HFFc6 (cell line): ENCODE measurements at regions not wholly inside any gene's neighbourhood (a gene's known extent, or its start where the extent isn't known, plus 50 kb on each side); places are given as distances from the start of the nearest gene placed in this dataset.

Experiments used
- DNase-seq: peaks from one replicate; pipeline ENCODE4 v3.0.0-alpha.2; 2018
- H3K27ac Mint-ChIP-seq: 2 replicates; pipeline ENCODE4 v1.8.0; 2020; ENCODE audit warnings: mild to moderate bottlenecking, mixed read lengths
- H3K27me3 Mint-ChIP-seq: 2 replicates; pipeline ENCODE4 v1.8.0; 2021; ENCODE audit warnings: mild to moderate bottlenecking, moderate library complexity, mixed read lengths; ENCODE audit not compliant: insufficient read depth
- H3K36me3 Mint-ChIP-seq: 2 replicates; pipeline ENCODE4 v1.8.0; 2021; ENCODE audit warnings: low read depth, mixed read lengths
- H3K4me1 Mint-ChIP-seq: 2 replicates; pipeline ENCODE4 v1.8.0; 2020; ENCODE audit warnings: low read depth, mixed read lengths
- H3K4me3 Mint-ChIP-seq: 2 replicates; pipeline ENCODE4 v1.8.0; 2020; ENCODE audit warnings: mild to moderate bottlenecking, moderate library complexity, mixed read lengths
- H3K9me3 Mint-ChIP-seq: 2 replicates; pipeline ENCODE4 v1.8.0; 2020; ENCODE audit warnings: mild to moderate bottlenecking, mixed read lengths
- TF ChIP-seq, protein P1 (sequence below): fragments of 200-600 bp; sonication (generic); IDR thresholded peaks from 2 replicates; pipeline ENCODE4 v1.5.0; 2021; ENCODE audit warnings: antibody characterized with exemption, mild to moderate bottlenecking

DNA sequence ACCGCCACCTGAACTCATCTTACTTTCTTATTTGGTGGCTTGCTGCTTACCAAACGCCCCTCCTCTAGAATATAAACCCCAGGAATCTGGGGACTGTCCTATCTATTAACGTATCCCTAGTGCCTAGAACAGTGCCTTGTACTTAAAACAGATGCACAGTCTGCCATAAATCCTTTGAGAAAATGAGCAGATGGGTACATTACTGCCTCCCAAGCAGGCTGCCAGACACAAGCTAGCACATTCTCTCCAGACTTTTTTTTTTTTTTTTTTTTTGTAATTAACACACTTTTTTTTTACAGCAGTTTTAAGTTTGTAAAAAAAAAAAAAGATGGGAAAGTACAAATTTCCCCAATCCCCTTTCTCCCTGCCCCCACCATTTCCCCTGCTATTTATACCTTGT lies 57.3 kb upstream of the RPL38 start:
- Mint-ChIP-seq H3K27ac (no peak overlapping the region), H3K4me1 (no peaks in the 10 kb centered on the region), H3K36me3 (peaks cover 14% of the 10 kb centered on the region; the same call in 1 of the 2 replicates), H3K9me3 (peaks cover 72% of the 10 kb centered on the region), H3K27me3 (no peaks in the 10 kb centered on the region; the same call in 1 of the 2 replicates), H3K4me3 (no peak overlapping the region)
- TF ChIP-seq, protein P1, sequence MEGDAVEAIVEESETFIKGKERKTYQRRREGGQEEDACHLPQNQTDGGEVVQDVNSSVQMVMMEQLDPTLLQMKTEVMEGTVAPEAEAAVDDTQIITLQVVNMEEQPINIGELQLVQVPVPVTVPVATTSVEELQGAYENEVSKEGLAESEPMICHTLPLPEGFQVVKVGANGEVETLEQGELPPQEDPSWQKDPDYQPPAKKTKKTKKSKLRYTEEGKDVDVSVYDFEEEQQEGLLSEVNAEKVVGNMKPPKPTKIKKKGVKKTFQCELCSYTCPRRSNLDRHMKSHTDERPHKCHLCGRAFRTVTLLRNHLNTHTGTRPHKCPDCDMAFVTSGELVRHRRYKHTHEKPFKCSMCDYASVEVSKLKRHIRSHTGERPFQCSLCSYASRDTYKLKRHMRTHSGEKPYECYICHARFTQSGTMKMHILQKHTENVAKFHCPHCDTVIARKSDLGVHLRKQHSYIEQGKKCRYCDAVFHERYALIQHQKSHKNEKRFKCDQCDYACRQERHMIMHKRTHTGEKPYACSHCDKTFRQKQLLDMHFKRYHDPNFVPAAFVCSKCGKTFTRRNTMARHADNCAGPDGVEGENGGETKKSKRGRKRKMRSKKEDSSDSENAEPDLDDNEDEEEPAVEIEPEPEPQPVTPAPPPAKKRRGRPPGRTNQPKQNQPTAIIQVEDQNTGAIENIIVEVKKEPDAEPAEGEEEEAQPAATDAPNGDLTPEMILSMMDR, result no peak
- no peak for DNase-seq

DNA sequence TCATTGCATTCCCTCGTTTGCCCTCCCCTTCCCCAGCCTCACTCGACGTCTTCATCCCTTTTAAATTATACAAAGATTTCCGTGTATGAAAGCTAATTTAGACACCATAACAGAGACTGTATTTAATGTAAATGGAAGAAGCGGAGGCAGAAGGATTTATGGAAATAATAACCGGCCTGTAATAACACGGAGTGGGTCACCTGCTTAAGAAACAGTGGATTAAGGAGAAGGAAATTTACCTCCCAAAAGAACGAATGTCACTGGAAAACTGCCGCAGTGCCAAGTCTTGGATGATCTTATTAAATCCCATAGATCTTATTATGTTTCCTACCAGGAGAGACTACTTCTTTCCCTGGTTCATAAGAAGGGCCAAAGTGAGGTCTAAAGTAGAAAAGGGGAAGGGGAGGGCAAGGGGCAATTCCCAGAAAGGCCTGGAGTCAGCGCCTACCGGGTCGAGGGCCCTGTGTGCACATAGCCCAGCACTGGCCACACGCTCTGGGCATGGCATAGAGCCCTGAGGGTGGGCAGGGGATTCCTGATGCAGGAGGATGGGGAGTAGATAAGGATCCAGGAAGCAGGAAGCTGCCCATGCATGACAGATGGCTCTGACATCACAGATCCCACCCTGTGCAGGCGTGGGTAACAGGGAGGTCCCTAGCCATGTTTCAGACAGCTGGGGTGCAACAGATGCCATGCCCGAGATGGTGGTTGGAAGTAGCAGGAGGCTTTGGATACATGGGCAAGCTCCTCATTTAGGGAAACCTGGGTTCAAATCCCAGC lies 56.2 kb upstream of the RPL38 start:
- H3K9me3 Mint-ChIP-seq, result peaks cover 74% of the 10 kb centered on the region
- no peak overlapping the region for H3K4me3 Mint-ChIP-seq
- no peak for DNase-seq
- peaks cover 19% of the 10 kb centered on the region; the same call in 1 of the 2 replicates for H3K36me3 Mint-ChIP-seq
- no peaks in the 10 kb centered on the region for H3K4me1 Mint-ChIP-seq
- no peaks in the 10 kb centered on the region; the same call in 1 of the 2 replicates for H3K27me3 Mint-ChIP-seq
- TF ChIP-seq, protein P1, result no peak
- no peak overlapping the region for H3K27ac Mint-ChIP-seq

DNA sequence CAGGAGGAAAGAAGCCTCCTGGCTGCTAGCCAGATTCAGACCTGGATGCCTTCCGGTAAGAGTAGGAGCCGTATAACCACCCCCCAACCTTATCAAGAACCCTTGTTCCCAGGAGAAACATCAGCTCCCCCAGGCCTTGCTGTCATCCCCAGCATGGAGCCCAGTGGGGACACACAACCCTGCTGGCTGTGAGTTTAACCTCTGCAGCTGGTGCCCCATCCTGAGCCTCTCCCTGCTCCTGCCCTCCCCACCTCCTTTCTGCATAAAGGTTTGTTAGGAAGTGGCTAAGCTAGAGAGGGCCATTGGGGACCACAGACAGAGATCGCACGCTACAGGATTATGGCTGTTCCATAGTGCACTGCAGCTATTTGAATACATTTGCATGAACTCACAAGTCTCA lies 55.5 kb upstream of the RPL38 start:
- no peaks in the 10 kb centered on the region for H3K4me1 Mint-ChIP-seq
- no peak for DNase-seq
- no peak overlapping the region for H3K4me3 Mint-ChIP-seq
- H3K27ac Mint-ChIP-seq, result no peak overlapping the region
- H3K9me3 Mint-ChIP-seq, result peaks cover 71% of the 10 kb centered on the region
- H3K36me3 Mint-ChIP-seq, result peaks cover 19% of the 10 kb centered on the region; the same call in 1 of the 2 replicates
- TF ChIP-seq, protein P1, result no peak
- no peaks in the 10 kb centered on the region; the same call in 1 of the 2 replicates for H3K27me3 Mint-ChIP-seq

DNA sequence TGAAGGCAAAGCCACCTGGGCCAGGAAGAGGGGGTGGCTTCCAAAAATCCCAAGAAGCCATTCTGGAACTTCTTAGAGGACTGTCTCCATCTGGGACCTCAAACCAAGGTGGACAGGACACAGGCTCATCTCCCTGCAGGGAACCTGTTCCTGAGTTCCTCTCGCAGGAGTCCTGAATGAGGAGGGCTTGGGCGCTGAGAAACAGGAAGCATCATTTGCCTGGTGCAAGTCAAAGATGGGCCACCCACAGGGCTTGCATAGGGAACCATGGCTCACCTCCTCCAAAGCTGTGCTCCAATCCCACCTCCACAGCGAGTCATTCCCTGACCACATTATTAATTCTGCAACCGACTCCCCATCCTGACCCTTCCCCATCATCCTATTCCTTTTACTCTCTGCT lies 55.0 kb upstream of the RPL38 start:
- no peak overlapping the region for H3K27ac Mint-ChIP-seq
- no peak for DNase-seq
- peaks cover 19% of the 10 kb centered on the region; the same call in 1 of the 2 replicates for H3K36me3 Mint-ChIP-seq
- no peaks in the 10 kb centered on the region; the same call in 1 of the 2 replicates for H3K27me3 Mint-ChIP-seq
- peaks cover 69% of the 10 kb centered on the region for H3K9me3 Mint-ChIP-seq
- TF ChIP-seq, protein P1, result no peak
- no peak overlapping the region for H3K4me3 Mint-ChIP-seq
- H3K4me1 Mint-ChIP-seq, result no peaks in the 10 kb centered on the region

DNA sequence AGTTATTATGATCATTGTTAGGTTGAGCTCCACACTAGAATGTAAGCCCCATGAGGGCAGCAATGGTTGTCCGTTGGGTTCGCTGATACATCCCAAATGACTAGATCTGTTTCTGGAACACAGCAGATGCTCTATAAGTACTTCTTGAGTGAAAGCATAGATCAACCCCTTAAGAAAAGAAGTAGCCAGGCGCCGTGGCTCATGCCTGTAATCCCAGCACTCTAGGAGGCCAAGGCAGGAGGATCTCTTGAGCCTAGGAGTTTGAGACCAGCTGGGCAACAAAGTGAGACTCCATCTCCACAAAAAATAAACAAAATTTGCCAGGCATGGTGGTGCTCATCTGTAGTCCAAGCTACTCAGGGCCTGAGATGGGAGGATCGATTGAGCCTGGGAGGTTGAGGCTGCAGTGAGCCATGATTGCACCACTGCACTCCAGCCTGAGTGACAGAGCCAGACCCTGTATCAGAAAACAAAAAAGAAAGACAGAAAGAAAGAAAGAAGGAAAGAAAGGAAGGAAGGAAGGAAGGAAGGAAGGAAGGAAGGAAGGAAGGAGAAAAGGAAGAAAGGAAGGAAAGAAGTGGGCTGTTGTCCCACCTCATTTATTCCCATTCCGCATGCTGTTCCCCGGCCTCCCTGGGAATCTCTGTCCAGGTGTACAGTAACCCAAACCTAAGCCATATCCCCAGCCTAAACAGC lies 54.4 kb upstream of the RPL38 start:
- no peak for DNase-seq
- no peaks in the 10 kb centered on the region for H3K4me1 Mint-ChIP-seq
- H3K36me3 Mint-ChIP-seq, result peaks cover 19% of the 10 kb centered on the region; the same call in 1 of the 2 replicates
- H3K27me3 Mint-ChIP-seq, result no peaks in the 10 kb centered on the region; the same call in 1 of the 2 replicates
- no peak overlapping the region for H3K4me3 Mint-ChIP-seq
- TF ChIP-seq, protein P1, result no peak
- peaks cover 69% of the 10 kb centered on the region for H3K9me3 Mint-ChIP-seq
- H3K27ac Mint-ChIP-seq, result no peak overlapping the region
